H1 (cell line): ENCODE measurements at regions not wholly inside any gene's neighbourhood (a gene's known extent, or its start where the extent isn't known, plus 50 kb on each side); places are given as distances from the start of the nearest gene placed in this dataset.

ENCODE experiments used
- CTCF ChIA-PET: fragments of 300-600 bp; sonication (Branson Sonifier 250); formaldehyde crosslinking; loops from one replicate; lab custom pipeline; 2021; ENCODE audit not compliant: partially characterized antibody; lab: Charles Lee
- POLR2A ChIA-PET: fragments of 300-600 bp; sonication (Branson Sonifier 250); formaldehyde crosslinking; loops from one replicate; lab custom pipeline; 2021; ENCODE audit warnings: inconsistent platforms; ENCODE audit not compliant: partially characterized antibody; lab: Charles Lee
- DNase-seq, 2 experiments: peaks; one replicate each; pipeline versions ENCODE4 v3.0.0 to v3.0.0-alpha.2; 2010 to 2022; ENCODE audit warnings: low spot score in 2 of 2, low read depth in 1 of 2, mixed read lengths in 1 of 2
- FAIRE-seq: peaks from 2 replicates; lab custom pipeline; 2011; peaks lifted over from hg19 to GRCh38; lab: Jason Lieb, UNC
- H2AFZ ChIP-seq: 2 replicates; pipeline ENCODE4 v1.8.1; 2012; ENCODE audit warnings: low read length, inconsistent platforms
- H2AK5ac ChIP-seq: 2 replicates; pipeline ENCODE4 v1.6.1; 2013; ENCODE audit warnings: low read depth, low read length
- H2BK120ac ChIP-seq: replicated peaks from 2 replicates; pipeline ENCODE3; 2013; ENCODE audit warnings: low read depth, low read length, inconsistent platforms
- H2BK12ac ChIP-seq: 2 replicates; pipeline ENCODE4 v1.6.1; 2013; ENCODE audit warnings: low read depth, low read length
- H2BK15ac ChIP-seq: 2 replicates; pipeline ENCODE4 v1.6.1; 2013; ENCODE audit warnings: low read length
- H2BK20ac ChIP-seq: 2 replicates; pipeline ENCODE4 v1.6.1; 2013; ENCODE audit warnings: low read length
- H2BK5ac ChIP-seq: 2 replicates; pipeline ENCODE4 v1.6.1; 2013; ENCODE audit warnings: low read depth, low read length
- H3K14ac ChIP-seq: 2 replicates; pipeline ENCODE4 v1.6.1; 2013; ENCODE audit warnings: inconsistent platforms; ENCODE audit not compliant: insufficient read length
- H3K18ac ChIP-seq: 2 replicates; pipeline ENCODE4 v1.6.1; 2013; ENCODE audit warnings: low read length; ENCODE audit errors: extremely low read depth
- H3K23ac ChIP-seq: 2 replicates; pipeline ENCODE4 v1.6.1; 2013; ENCODE audit warnings: inconsistent platforms; ENCODE audit not compliant: insufficient read length
- H3K23me2 ChIP-seq: 2 replicates; pipeline ENCODE4 v1.6.1; 2013; ENCODE audit warnings: low read depth, low read length
- H3K27ac ChIP-seq: 2 replicates; pipeline ENCODE4 v1.6.1; 2011; ENCODE audit warnings: low read depth, low read length, inconsistent platforms
- H3K27me3 ChIP-seq, 4 experiments: replicated peaks in 1 of 4; 1 replicate in 1 of 4; 2 replicates in 3 of 4; pipeline versions ENCODE4 v1.6.1 to v1.8.1; 2011 to 2013; ENCODE audit warnings: low read length in 3 of 4, mild to moderate bottlenecking in 3 of 4, inconsistent platforms in 2 of 4, mixed read lengths in 2 of 4, moderate library complexity in 1 of 4; ENCODE audit not compliant: control insufficient read depth in 3 of 4, insufficient read depth in 3 of 4; ENCODE audit errors: extremely low read depth in 1 of 4
- H3K36me3 ChIP-seq, 4 experiments: 2 replicates each; pipeline versions ENCODE4 v1.6.1 to v1.8.1; 2011 to 2013; ENCODE audit warnings: mild to moderate bottlenecking in 4 of 4, low read length in 3 of 4, moderate library complexity in 2 of 4, control low read depth in 1 of 4, inconsistent platforms in 1 of 4; ENCODE audit not compliant: insufficient read depth in 4 of 4, control insufficient read depth in 2 of 4
- H3K4ac ChIP-seq: replicated peaks from 2 replicates; pipeline ENCODE3; 2013; ENCODE audit warnings: low read length, low read depth, mixed read lengths, inconsistent platforms; ENCODE audit not compliant: insufficient read length
- H3K4me1 ChIP-seq, 4 experiments: replicated peaks in 1 of 4; 1 replicate in 1 of 4; 2 replicates in 3 of 4; pipeline versions ENCODE4 v1.6.1 to v1.8.1; 2011 to 2013; ENCODE audit warnings: low read length in 3 of 4, inconsistent platforms in 2 of 4, mixed read lengths in 1 of 4; ENCODE audit not compliant: insufficient read depth in 4 of 4, control insufficient read depth in 3 of 4
- H3K4me2 ChIP-seq, 2 experiments: 2 replicates each; pipeline versions ENCODE4 v1.6.1 to v1.8.1; 2011 to 2013; ENCODE audit warnings: low read depth in 2 of 2, low read length in 2 of 2, control low read depth in 1 of 2, inconsistent platforms in 1 of 2, mild to moderate bottlenecking in 1 of 2; ENCODE audit not compliant: insufficient read depth in 1 of 2
- H3K4me3 ChIP-seq, 4 experiments: fragments of 200-600, 300-600 bp in 1 of 4; sonication (generic), shearing (Covaris generic), sonication (Bioruptor Twin) in 1 of 4; 2 replicates each; pipeline versions ENCODE4 v1.5.1 to v1.8.1; 2011 to 2016; ENCODE audit warnings: low read length in 4 of 4, low read depth in 3 of 4, control low read depth in 2 of 4, inconsistent platforms in 2 of 4, mild to moderate bottlenecking in 2 of 4, mixed read lengths in 1 of 4, moderate library complexity in 1 of 4; ENCODE audit not compliant: insufficient read depth in 2 of 4; ENCODE audit errors: extremely low read depth in 1 of 4
- H3K56ac ChIP-seq: replicated peaks from 2 replicates; pipeline ENCODE3; 2013; ENCODE audit warnings: low read depth, mild to moderate bottlenecking, mixed read lengths, low read length, inconsistent platforms; ENCODE audit not compliant: insufficient read length
- H3K79me1 ChIP-seq: 2 replicates; pipeline ENCODE4 v1.6.1; 2013; ENCODE audit warnings: low read depth, low read length, control low read depth
- H3K79me2 ChIP-seq, 2 experiments: 2 replicates each; pipeline versions ENCODE4 v1.6.1 to v1.8.1; 2012 to 2013; ENCODE audit warnings: low read length in 2 of 2, mild to moderate bottlenecking in 2 of 2, inconsistent platforms in 1 of 2; ENCODE audit not compliant: insufficient read depth in 2 of 2, control insufficient read depth in 1 of 2
- H3K9ac ChIP-seq, 4 experiments: replicated peaks in 1 of 4; 1 replicate in 1 of 4; 2 replicates in 3 of 4; pipeline versions ENCODE4 v1.6.1 to v1.8.1; 2011 to 2013; ENCODE audit warnings: low read depth in 3 of 4, low read length in 3 of 4, control low read depth in 2 of 4, mild to moderate bottlenecking in 2 of 4, moderate library complexity in 2 of 4, inconsistent platforms in 1 of 4; ENCODE audit errors: extremely low read depth in 1 of 4
- H3K9me3 ChIP-seq, 2 experiments: 2 replicates each; pipeline versions ENCODE4 v1.6.1 to v1.8.1; 2012 to 2013; ENCODE audit warnings: mild to moderate bottlenecking in 2 of 2, moderate library complexity in 2 of 2, control low read depth in 1 of 2, inconsistent platforms in 1 of 2, low read depth in 1 of 2, low read length in 1 of 2, mixed read lengths in 1 of 2; ENCODE audit not compliant: insufficient read depth in 2 of 2
- H4K20me1 ChIP-seq, 2 experiments: replicated peaks in 1 of 2; 2 replicates each; pipeline versions ENCODE3 to v1.8.1; 2011 to 2013; ENCODE audit warnings: inconsistent platforms in 2 of 2, low read length in 2 of 2, mild to moderate bottlenecking in 1 of 2; ENCODE audit not compliant: insufficient read depth in 2 of 2, control insufficient read depth in 1 of 2
- H4K5ac ChIP-seq: 2 replicates; pipeline ENCODE4 v1.6.1; 2013; ENCODE audit warnings: low read length, low read depth, mixed read lengths, inconsistent platforms; ENCODE audit not compliant: insufficient read length
- H4K8ac ChIP-seq: 2 replicates; pipeline ENCODE4 v1.8.0; 2013; ENCODE audit warnings: mild to moderate bottlenecking, moderate library complexity, low read length, inconsistent platforms; ENCODE audit not compliant: insufficient read depth; ENCODE audit errors: extremely low read depth
- H4K91ac ChIP-seq: replicated peaks from 2 replicates; pipeline ENCODE3; 2013; ENCODE audit warnings: low read length, mixed read lengths, inconsistent platforms; ENCODE audit not compliant: insufficient read length
- ASH2L ChIP-seq: fragments of 200-600, 300-600 bp; sonication (generic); IDR thresholded peaks from one replicate; pipeline ENCODE4 v1.7.1; 2017; ENCODE audit warnings: low read length
- BACH1 ChIP-seq: IDR thresholded peaks from 2 replicates; pipeline ENCODE4 v1.6.1; 2012; ENCODE audit warnings: low read length, improper control_type of control experiment
- CEBPB ChIP-seq: IDR thresholded peaks from 2 replicates; pipeline ENCODE4 v1.6.1; 2012; ENCODE audit warnings: low read depth, low read length
- CREB1 ChIP-seq: IDR thresholded peaks from 2 replicates; pipeline ENCODE4 v1.6.1; 2012; ENCODE audit warnings: inconsistent platforms
- EZH2 ChIP-seq: fragments of 200-600 bp; sonication (generic); IDR thresholded peaks from 2 replicates; pipeline ENCODE4 v1.7.1; 2012; ENCODE audit warnings: low read depth, mild to moderate bottlenecking, moderate library complexity, low read length, inconsistent platforms; ENCODE audit not compliant: severe bottlenecking
- GTF2F1 ChIP-seq: IDR thresholded peaks from 2 replicates; pipeline ENCODE4 v1.6.1; 2012; ENCODE audit warnings: low read depth, low read length, improper control_type of control experiment, borderline replicate concordance
- HDAC2 ChIP-seq, 2 experiments: fragments of 300-600 bp in 1 of 2; sonication (generic) in 1 of 2; IDR thresholded peaks; 2 replicates each; pipeline ENCODE4 v1.6.1; 2011 to 2012; ENCODE audit warnings: low read depth in 2 of 2, low read length in 2 of 2, mild to moderate bottlenecking in 2 of 2, moderate library complexity in 2 of 2, borderline replicate concordance in 1 of 2, inconsistent platforms in 1 of 2
- KDM4A ChIP-seq: IDR thresholded peaks from one replicate; pipeline ENCODE4 v1.7.1; 2012; ENCODE audit warnings: low read depth, mild to moderate bottlenecking, moderate library complexity, low read length, inconsistent platforms; ENCODE audit not compliant: severe bottlenecking
- NRF1 ChIP-seq: IDR thresholded peaks from 2 replicates; pipeline ENCODE4 v1.6.1; 2011; ENCODE audit warnings: mild to moderate bottlenecking, low read depth, low read length, improper control_type of control experiment
- POU5F1 ChIP-seq: IDR thresholded peaks from 2 replicates; pipeline ENCODE4 v1.6.1; 2011; ENCODE audit warnings: low read depth, mild to moderate bottlenecking, low read length, moderate library complexity
- SP2 ChIP-seq: IDR thresholded peaks from 2 replicates; pipeline ENCODE4 v1.6.1; 2012; ENCODE audit warnings: mild to moderate bottlenecking, low read length, inconsistent platforms
- SP4 ChIP-seq: IDR thresholded peaks from 2 replicates; pipeline ENCODE4 v1.6.1; 2012; ENCODE audit warnings: low read length, inconsistent platforms
- WGBS, 2 experiments: shearing (Covaris generic) in 1 of 2; methylation state at CpG; one replicate each; pipeline versions ENCODE4 v1.1.6 to v1.1.7; 2013 to 2015; ENCODE audit warnings: low lambda C conversion rate in 2 of 2, mixed read lengths in 2 of 2, inconsistent platforms in 1 of 2, low coverage in 1 of 2, missing lambda C conversion rate in 1 of 2; ENCODE audit not compliant: insufficient replicate concordance in 2 of 2, insufficient coverage in 1 of 2, insufficient read length in 1 of 2; ENCODE audit errors: extremely low coverage in 1 of 2, missing lambda C conversion rate in 1 of 2; 5-methylcytosine and 5-hydroxymethylcytosine counted together

GRCh38 chr17:33929181-33929724, 325.8 kb upstream of the CCL2 start:
- Histone ChIP-seq H3K14ac (no peak overlapping the region), H3K36me3 (no peaks in the 10 kb centered on the region; a peak in 1 of 8 replicates), H2AFZ (no peak overlapping the region), H3K4me1 (peaks cover 6 to 29% (median 18%) of the 10 kb centered on the region in 4 experiments), H3K79me1 (no peaks in the 10 kb centered on the region), H2AK5ac (no peak overlapping the region), H3K23me2 (no peaks in the 10 kb centered on the region), H3K79me2 (no peaks in the 10 kb centered on the region), H2BK5ac (peak overlapping the region; percentile 60; the same call in 1 of the 2 replicates), H4K20me1 (no peaks in the 10 kb centered on the region), H3K27me3 (peaks cover 0 to 2% (median 0%) of the 10 kb centered on the region in 4 experiments; a peak in 1 of 7 replicates), H2BK12ac (peak overlapping the region; percentile 35; the same call in 1 of the 2 replicates), H2BK20ac (no peak overlapping the region), H4K8ac (no peak overlapping the region), H4K5ac (no peak overlapping the region), H3K9ac (no peak overlapping the region), H3K18ac (peak overlapping the region; percentile 51), H3K4me2 (peak overlapping the region; percentile 60 to 67), H3K4ac (no peak overlapping the region), H3K27ac (0 out of 2 replicates have a peak overlapping the region, but pooled peaks have one; percentile 33), H3K56ac (no peak overlapping the region), H2BK120ac (no peak overlapping the region), H3K4me3 (peak overlapping the region in 3 of 4 experiments; percentile 3 to 38 (median 7); a peak in 4 of 8 replicates), H4K91ac (no peak overlapping the region), H3K9me3 (no peaks in the 10 kb centered on the region), H3K23ac (no peak overlapping the region), H2BK15ac (0 out of 2 replicates have a peak overlapping the region, but pooled peaks have one; percentile 14)
- ChIA-PET CTCF (interaction anchor here (1.0 to 8.3 kb wide), 11 partner anchors 10 to 965 kb away, joined by 3 to 94 read pairs (median 6); no protein-coding TSS in a partner anchor), POLR2A (interaction anchor here (0.8 kb wide), 1 partner anchor 229 kb away, joined by 6 read pairs; no protein-coding TSS in a partner anchor)
- no peak for TF ChIP-seq EZH2
- peak; percentile 26 to 62; a peak in 3 of 4 replicates for TF ChIP-seq HDAC2 (IDR thresholded peaks at IDR 0.05; ENCODE audit: borderline replicate concordance in 1 of 2, low read depth in 2 of 2, low read length in 2 of 2)
- TF ChIP-seq CREB1: no peak
- TF ChIP-seq ASH2L: peak; percentile 74
- TF ChIP-seq GTF2F1: no peak
- TF ChIP-seq SP4: no peak
- peak; percentile 68 for TF ChIP-seq CEBPB
- TF ChIP-seq POU5F1: no peak
- no peak for TF ChIP-seq NRF1
- no peak for TF ChIP-seq BACH1
- peak; percentile 30 for TF ChIP-seq KDM4A
- TF ChIP-seq SP2: no peak
- FAIRE-seq: peak; percentile 81
- 2% methylated on average over 9 of the region's 9 CpGs; no CpG with 5 or more reads in 1 of the 2 experiments for WGBS, 2 experiments
- DNase-seq: peak; percentile 25 to 65
